ENCODE measurements at regions not wholly inside any gene's neighbourhood (a gene's known extent, or its start where the extent isn't known, plus 50 kb on each side); places are given as distances from the start of the nearest gene placed in this dataset.
"Not testable (repeated sequence)": the region's sequence is repeated elsewhere in the genome, so short reads cannot be mapped to it uniquely, and the experiment has no call there.

DNA sequence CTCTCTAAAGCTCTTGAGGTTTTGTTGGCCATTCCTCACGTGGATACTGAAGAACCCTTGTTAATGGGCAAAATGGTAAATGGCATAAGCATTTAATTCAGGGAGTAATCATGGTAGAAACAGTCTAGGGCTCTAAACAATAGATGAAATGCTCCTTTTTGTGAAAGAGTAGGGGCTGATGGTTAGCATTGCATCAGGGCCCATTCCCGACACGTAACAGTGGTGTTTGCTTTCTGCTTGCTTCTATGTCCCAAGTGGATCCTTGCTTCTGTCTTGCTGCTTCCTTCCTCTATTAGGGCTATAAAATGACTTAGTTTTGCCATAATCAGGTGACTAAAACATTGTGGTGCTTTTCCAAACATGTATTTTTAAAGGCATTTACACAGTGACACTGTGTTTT is 230.9 kb upstream of the AFF2 start:
- no peak for DNase-seq

DNA sequence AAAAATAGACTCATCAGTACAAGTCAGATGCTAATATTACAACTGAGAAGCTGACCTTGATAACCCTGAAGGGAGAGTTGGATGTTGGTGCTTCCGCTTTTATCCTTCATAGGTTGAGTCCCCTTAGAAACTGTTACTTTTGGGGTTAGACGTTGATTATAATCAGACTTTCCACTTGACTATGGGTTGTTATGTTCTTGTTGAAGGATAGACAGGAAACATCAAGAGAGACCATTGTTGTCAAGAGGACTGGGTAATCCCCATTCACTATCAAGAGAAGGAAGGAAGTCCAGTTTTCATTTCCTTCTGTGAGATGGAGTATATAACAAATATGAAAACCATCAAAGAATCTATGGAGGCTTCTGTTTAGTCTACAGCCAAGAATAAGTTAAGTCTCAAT is 229.9 kb upstream of the AFF2 start:
- peak; percentile 5 for DNase-seq

GRCh38 chrX:148271263-148271662 is 229.2 kb upstream of the AFF2 start:
- no peak for DNase-seq

- no peak for DNase-seq
Observed at GRCh38 chrX:148281920-148282319, 218.5 kb upstream of the AFF2 start.

DNA sequence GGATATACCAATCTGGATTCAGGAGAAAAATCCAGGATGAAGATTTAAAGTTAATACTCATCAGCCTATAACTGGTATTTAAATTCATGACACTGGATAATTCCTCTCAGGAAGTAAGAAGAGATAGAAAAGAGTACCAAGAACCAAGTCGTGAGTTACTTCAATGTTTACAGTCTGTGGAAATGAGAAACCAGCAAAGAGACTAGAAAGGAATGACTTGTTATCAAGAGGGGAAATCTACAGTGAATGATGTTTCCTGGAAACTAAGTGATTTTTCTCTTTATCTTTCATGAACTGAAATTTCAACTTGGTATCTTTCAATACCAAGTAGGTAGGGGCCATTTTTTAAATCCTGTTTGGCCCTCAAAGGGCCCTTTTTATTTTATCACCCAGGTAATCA is 217.9 kb upstream of the AFF2 start:
- no peak for DNase-seq

GRCh38 chrX:148284056-148284455 is 216.4 kb upstream of the AFF2 start:
- DNase-seq = no peak

GRCh38 chrX:148284821-148285220 is 215.6 kb upstream of the AFF2 start:
- DNase-seq = no peak

DNA sequence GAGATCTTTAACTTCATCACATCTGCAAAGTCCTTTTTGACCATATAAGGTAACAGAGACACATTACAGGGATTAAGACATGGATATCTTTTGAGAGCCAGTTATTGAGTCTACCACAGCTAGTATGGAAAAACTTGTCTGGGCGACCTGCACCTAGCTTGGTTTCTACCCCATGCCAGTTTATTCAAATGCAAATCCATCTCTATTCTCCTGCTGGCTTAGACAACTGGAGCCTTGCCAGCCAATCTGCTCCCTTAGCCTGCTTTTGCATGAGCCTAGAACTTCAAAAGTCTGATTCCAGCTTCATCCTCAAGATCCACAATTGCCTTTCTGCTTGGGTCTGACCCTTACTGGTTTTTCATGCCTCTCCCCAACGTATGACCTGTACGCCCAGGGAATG is 212.0 kb upstream of the AFF2 start:
- no peak for DNase-seq

DNA sequence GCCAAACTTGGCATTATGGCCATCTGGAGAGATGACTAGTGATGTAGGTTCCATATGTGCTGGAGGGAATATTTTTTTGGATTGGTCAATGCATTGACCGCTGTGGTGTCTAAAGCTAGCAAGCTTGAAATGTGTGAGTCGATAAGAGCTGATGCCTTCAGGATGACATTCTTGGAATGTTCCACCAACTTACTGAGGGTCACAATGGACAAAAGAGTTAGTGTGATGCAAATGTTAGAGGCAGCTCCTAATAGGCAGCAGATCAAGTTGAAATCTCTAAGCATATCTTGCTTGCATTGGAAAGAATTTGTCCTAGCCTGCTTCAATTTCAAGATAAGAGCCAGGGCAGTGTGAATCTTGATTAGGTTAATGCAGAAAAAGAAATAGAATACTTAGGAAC is 210.4 kb upstream of the AFF2 start:
- DNase-seq = no peak

GRCh38 chrX:148290931-148291330 is 209.5 kb upstream of the AFF2 start:
- DNase-seq = no peak

GRCh38 chrX:148298737-148299136 is 201.7 kb upstream of the AFF2 start:
- DNase-seq = no peak

GRCh38 chrX:148305214-148305613 is 195.2 kb upstream of the AFF2 start:
- not testable (repeated sequence) for DNase-seq

- no peak for DNase-seq
Observed at GRCh38 chrX:148309413-148309812, 191.0 kb upstream of the AFF2 start.

GRCh38 chrX:148310426-148311165 is 189.8 kb upstream of the AFF2 start:
- no peak for DNase-seq

GRCh38 chrX:148311544-148311943 is 188.9 kb upstream of the AFF2 start:
- no peak for DNase-seq

GRCh38 chrX:148314876-148315275 is 185.5 kb upstream of the AFF2 start:
- DNase-seq = no peak

DNA sequence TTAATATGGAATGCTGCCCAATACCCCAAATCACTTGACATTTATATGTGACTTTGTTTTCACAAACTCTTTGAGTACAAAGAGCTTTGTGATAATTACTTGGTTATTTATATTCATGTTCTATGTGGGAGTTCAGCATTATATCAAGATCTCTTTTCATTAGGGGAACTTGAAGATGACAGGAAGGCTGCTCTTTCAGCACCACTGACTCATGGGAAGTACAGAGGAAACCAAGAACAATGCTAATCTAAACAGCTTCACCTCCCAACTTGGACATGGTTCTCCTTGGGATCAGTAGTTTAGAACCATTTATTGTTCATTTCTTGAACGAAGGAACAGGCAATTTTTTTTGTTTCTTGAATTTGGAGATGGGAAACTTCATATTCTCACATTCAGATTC is 184.0 kb upstream of the AFF2 start:
- DNase-seq = no peak

DNA sequence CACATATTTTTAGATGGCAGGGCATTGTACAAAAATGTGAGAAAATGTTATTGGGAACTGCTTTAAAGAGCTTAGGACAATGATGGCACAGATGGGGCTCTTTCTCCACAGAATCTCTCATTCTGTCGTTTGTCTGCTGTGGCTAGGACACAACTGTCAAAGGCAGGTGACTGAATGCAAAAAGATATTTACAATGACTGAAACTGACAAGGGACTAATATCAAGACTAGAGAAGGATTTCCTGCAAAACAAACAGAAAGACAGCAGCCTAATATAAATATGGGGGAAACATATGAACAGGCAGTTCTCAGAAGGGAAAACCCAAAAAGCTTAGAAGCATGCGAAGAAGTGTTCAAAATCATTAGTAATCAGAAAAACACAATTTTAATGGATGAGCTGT is 177.5 kb upstream of the AFF2 start:
- DNase-seq = no peak

GRCh38 chrX:148333989-148334388 is 166.4 kb upstream of the AFF2 start:
- DNase-seq = no peak

GRCh38 chrX:148337873-148338272 is 162.5 kb upstream of the AFF2 start:
- DNase-seq = no peak

- DNase-seq = no peak
Observed at GRCh38 chrX:148354916-148355315, 145.5 kb upstream of the AFF2 start.

DNA sequence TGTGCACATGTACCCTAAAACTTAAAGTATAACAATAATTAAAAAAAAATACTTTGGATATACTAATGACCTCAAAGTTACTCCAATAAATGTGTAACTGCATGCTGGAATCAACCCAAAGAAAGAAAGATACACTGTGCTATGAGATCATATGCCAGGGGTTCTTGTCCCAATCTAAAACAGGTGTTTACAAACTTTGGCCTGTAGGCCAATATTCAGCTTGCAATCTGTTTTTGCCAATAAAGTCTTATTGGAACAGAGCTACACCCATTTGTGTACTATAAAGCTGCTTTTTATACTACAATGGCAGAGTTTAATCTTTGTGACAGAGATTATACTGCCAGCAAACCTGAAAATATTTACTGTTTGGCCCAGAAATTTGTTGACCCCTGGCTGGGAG is 138.8 kb upstream of the AFF2 start:
- DNase-seq = no peak

- DNase-seq = no peak
Observed at GRCh38 chrX:148363471-148364235, 136.8 kb upstream of the AFF2 start.

DNA sequence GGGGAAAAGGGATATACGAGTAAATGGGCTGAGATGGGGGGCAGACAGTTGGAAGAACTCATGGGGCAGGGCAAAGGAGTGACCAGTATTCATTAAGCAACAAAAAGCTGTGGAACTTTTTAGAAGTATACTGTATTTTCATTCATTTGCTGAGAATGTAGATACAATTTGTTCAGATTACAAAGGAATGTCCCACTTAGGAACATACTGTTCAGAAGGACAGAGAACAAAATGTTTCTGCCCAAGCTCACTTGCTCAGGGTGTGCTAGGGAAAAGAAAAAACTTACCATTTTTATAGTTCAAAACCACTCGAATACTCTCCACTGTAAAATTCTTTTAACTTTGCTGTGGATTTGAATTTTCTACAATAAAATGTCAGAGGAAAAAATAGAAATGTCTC is 135.2 kb upstream of the AFF2 start:
- no peak for DNase-seq

GRCh38 chrX:148371291-148371690 is 129.1 kb upstream of the AFF2 start:
- no peak for DNase-seq

Data from DMS53 (cell line).